ENCODE measurements at regions not wholly inside any gene's neighbourhood (a gene's known extent, or its start where the extent isn't known, plus 50 kb on each side); places are given as distances from the start of the nearest gene placed in this dataset.
A peak's percentile ranks its signal among the peaks of the same experiment; 100 is the strongest.

DNA sequence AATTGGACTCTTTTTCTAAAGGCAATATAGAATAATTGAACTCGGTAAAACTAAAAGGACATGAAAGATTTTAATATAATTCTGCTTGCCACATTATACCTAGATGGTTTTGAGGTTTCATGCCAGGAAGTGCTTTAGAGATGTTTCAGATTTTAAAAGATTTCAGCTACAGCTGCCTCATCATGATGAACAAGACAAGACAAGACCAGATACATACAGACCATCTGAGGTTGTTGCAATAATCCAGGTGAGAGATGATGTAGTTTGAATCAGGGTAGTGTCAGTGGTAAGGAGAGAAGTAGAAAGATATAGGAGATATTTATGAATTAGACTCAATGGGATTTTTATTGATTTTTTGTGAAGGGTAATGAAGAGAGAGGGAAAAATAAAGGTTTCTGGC is 374.3 kb upstream of the HSF2 start:
- DNase-seq = no peak

DNA sequence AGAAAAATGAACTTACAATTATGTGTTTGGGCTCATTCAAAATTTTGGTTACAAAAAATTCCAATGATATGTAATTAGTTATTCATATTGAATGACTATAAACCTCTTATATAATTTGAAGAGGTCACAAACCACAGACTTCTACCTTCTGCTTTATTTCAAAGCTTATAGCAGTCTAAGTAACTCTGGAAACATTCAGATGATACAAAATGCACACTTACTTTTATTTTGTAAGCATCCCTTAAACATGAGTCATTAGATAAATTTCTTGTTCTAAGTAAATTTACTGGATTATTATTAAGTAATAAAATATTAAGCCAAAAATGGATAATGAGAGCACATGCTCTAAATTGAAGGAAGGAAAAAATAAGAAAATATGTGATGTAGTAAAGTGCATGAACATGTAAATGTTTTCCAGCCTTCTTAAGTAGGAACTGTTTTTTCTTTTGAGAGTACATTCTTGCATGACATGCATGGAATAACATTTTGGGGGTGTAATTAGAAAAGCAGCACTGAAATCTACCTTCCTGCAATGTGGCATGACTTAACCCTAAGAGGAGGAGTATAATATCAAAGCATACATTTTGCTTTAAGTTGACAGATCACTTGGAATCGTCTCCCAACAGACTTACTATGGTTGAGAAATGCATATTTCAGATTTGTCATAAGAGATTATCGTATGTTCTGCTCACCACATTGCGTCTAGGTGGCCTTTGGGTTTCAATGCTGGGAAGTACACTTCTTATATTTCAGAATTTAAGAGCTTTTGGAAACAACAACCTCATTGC is 372.7 kb upstream of the HSF2 start:
- no peak for DNase-seq

- no peak for DNase-seq
These were observed 370.4 kb upstream of the HSF2 start for GRCh38 chr6:122028933-122029522.

DNA sequence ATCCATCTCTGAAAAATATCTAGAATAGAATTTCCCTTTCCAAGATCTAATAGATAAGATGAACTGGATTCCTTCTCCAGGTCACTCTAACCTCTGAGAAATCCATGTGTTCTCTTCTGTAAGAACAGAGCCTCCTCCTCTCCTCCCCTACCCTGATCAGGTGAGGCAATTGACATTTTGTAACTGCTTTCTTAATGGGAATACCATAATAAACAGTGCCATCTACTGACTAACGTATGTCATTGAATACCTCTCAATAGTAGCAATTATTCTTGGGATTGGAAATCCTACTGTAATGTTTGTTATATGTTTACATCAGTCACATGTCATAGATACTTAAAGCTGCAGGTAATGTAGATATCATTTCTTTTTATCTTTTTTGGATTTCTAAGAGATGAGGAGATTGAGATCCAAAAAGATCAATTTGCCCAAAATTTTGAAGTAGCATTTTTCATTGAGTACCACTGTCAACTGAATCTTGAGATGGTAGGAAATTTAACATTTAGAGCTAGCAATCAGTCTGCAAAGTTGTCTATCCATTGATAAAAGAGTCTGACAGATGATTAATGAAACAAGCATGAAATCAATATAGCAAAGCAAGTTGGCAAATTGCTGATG is 365.8 kb upstream of the HSF2 start:
- DNase-seq = peak; percentile 67

- no peak for DNase-seq
These were observed 364.3 kb upstream of the HSF2 start for GRCh38 chr6:122035173-122035572.

DNA sequence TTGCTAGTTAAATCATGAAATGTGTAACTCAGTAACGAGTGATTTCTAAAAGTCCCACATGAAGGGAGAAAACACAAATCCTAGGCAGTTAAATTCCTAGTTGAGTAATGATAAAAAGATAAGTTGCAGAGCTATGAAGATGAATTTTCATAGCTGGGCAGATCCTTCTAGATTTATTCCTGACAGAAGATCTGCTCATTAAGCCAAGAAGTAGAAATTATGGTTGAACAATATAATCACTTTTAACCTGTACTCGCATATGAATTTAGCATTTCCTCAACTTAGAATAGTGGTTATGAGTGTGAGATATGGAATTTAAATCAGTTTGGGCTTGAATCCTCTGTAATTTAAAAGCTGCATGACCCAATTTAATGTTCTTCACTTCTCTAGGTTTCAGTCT is 359.2 kb upstream of the HSF2 start:
- DNase-seq = no peak

GRCh38 chr6:122042380-122042779 is 357.1 kb upstream of the HSF2 start:
- no peak for DNase-seq

DNA sequence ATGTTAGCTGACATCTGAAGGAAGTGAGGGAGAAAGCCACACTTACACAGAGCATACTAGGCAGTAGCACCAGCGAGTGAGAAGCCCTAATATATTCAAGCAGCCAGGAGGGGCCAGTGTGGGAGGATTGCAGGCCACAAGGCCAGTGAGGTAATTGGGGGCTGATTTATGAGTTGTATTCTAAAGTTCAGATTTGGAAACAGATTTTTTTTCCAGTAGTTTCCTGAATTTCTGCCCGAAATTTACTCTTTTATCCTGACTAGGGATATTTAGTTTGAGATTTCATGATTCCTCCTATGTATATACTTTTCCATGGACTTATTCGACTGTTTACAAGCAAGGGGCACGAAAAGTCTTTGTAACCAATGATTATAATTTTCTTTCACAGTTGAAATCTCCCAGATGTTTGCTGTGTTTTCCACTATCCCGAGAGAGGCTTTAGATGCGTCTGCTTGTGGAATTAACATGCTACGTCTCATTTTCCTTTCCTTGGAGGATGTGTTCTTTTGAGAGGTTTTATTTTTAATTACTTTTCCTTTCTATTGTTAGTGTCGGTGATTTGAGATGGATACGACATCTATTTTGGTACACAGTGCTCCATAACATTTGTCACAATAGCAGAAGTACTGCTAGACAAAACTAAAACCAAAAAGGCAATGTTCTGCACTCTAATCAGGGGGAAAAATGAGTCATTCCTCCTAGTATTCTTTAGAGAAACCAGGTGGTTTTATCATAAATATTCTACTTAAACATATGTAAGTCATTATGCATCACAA is 356.3 kb upstream of the HSF2 start:
- no peak for DNase-seq

GRCh38 chr6:122048570-122048969 is 350.9 kb upstream of the HSF2 start:
- DNase-seq = no peak

DNA sequence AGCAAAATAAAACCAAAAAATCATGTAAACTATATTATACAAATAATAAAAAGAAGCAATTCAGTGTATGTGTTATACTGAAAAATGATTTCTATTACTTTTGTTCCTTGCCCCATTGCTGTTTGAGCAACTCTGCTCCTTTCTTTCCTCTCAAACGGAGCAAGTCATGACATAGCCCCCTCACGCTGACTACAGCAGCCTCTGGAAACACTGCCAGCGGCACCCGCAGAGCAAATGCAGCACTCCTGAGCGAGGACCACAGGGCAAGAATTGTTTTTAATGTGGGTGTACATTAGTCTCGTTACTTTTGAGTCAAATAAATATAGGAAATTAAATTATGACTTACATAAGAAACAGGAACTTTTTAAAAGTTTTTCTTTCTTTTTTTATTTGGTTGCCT is 350.1 kb upstream of the HSF2 start:
- DNase-seq = no peak

- DNase-seq = no peak
These were observed 349.2 kb upstream of the HSF2 start for GRCh38 chr6:122050242-122050755.

DNA sequence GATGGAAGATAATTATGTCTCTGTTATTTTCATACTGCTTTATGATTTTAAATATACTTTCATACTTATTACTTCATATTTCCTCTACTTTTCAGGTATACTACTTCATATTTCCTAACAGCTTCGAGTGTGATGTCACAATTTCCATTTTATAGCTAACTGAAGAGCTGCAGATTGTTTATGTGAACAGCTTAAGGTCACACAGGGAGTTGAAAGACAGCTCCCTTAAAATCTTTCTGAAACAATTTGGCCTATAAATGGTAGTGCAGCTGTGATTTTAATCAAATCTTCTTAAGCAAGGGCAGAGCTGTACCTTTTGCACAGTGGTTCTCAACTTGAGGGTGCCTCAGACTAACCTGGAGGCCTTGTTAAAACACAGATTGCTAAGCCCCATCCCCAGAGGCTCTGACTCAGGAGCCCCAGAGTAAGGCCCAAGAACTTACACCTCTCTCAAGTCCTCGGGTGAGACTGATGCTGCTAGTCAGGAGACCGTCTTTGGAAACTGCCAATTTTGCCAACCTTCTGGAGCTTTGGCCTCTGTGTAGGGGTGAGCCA is 347.0 kb upstream of the HSF2 start:
- DNase-seq = no peak

- no peak for DNase-seq
These were observed 339.5 kb upstream of the HSF2 start for GRCh38 chr6:122059918-122060317.

DNA sequence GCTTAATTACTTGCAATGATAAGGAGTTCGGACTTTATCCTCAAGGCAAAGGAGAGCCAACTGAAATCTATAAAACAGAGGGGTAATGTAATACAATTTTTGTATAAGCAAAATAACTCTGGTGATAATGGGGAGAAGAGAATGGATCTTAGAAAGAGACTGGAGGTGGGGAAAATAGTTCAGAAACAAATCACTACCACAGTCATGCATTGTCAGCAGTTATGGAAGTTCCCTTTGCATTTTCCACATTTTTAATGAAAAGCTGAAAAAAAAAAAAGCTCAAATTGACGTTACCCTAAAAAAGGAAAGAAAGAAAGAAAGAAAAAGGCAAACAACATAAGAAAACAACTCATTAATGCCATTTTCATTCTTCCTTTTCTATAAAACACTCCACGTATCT is 337.6 kb upstream of the HSF2 start:
- peak; percentile 7 for DNase-seq

- no peak for DNase-seq
These were observed 336.4 kb upstream of the HSF2 start for GRCh38 chr6:122063076-122063475.

DNA sequence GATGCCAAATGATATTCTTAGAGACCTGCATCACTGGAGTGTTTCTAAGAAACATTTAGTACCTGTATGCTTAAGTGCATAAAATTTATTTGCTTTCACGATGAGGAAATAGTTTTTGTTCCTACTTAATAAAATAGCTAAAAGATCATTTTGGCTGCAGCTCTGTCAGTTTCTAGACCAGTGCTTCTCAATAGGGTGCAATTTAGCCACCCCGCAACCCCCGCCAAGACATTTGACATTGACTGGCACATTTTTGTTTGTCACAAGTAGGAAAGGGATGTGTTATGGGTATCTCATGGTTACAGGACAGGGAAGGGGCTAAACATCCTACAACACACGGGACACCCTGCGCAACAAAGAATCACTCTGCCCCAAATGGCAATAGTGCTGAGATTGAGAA is 335.7 kb upstream of the HSF2 start:
- no peak for DNase-seq

DNA sequence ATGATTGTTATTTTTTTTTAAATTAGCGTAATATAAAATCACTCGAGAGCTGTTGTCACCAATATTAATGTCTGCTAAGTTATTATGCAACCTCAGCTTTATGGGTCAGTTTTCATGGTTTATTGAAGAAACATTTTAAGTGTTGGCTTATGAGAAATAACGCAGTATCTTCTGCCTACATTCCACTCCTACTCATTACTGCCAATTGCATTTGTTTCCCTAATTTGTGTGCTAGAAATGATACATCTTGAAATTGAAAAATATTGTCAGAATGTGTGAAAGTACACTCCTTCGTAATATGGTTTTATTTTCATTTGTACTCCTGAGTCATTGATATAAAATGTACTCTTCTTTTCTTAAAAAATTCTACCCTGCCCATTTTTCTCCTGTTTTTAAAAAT is 333.3 kb upstream of the HSF2 start:
- no peak for DNase-seq

- no peak for DNase-seq
These were observed 331.1 kb upstream of the HSF2 start for GRCh38 chr6:122068291-122068769.

- DNase-seq = no peak
These were observed 329.5 kb upstream of the HSF2 start for GRCh38 chr6:122069932-122070331.

DNA sequence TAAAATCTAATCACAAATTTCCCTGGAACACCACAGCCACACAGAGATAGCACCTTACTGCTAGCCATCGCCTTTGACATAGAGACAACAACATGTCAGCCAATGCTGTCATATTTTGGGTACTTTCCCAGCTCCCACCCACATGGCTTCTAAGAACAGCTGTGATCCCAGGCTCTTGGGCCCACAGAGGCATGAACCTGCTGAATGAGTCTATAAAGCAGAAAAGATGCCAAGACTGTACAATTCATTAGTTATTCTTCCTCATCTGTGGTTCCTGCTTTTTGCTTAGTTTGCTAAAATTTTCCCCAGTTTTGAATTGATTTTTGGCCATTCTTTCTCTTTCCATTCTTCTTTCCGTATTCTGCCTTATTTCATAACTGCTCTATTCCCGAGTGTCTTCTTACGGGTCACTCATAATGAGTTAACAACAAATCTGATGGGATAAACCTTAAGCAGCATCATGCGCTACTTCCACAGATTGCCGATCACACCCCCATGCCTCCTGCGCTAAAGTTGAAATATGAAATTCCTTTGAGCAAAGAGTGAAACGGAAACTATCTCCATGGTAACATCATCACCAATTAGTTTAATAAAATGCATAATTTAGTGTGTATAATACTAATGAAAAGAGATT is 327.3 kb upstream of the HSF2 start:
- DNase-seq = no peak

DNA sequence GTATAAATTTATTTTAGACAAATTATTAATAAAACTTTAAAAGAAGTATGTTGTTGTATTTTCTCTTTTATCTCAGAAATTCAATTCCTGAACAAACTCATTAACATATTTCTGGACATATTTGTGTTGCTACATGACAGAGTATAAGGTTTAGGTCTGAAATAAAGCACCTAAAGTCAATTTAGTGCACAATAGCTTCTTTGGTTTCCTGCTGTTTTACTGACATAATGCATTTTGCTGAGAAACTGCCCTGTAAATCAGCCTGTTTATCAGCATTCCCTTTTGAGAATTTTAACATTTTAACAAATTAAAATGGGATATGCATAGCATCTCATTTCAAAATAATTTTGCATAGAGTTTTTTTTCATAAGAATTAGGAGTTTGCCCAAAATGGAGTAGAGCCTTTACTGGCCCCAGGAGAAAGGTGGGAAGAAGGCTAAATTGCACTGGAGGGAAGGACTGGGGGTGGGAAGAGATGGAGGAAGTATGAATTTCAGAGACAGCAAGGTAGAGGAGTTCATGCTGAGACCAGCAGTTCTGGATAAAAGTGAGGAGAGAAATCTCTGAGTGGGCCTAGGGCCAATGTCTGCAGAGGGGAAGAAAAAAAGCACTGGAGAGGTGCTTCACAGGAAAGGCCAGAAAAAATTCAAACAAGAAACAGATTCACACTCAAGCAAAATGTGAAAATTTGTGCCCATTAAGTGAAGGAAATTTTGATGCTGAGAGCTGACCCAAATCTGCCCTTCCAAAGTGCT is 324.2 kb upstream of the HSF2 start:
- no peak for DNase-seq

All from fibroblast of skin of back (primary cell).